K562 (cell line): ENCODE measurements at regions not wholly inside any gene's neighbourhood (a gene's known extent, or its start where the extent isn't known, plus 50 kb on each side); places are given as distances from the start of the nearest gene placed in this dataset.

ENCODE experiments used
- ATAC-seq: fragments of 200-7000 bp; cut with Tn5 transposase; 3 replicates; pipeline ENCODE4 v1.9.1; 2020; ENCODE audit warnings: moderate library complexity
- BruUV-seq: library from RNA; stranded (reverse); fragments of 400-500 nt; replicated peaks from 2 replicates; lab custom pipeline; 2021; lab: Mats Ljungman, UMichigan
- CTCF ChIA-PET: fragments of 300-600 bp; formaldehyde crosslinking; extraction: SDS; loops from one replicate; lab custom pipeline; 2021; ENCODE audit warnings: low intra/inter-chr PET ratio; lab: Yijun Ruan, JAX
- POLR2A ChIA-PET: fragments of 300-600, 350-650 bp; sonication (Branson Sonifier 250); formaldehyde crosslinking; extraction: SDS; loops from one replicate; lab custom pipeline; 2021; ENCODE audit warnings: antibody characterized with exemption, inconsistent platforms; lab: Yijun Ruan, JAX
- DNase-seq, 4 experiments: peaks; one replicate each; pipeline versions ENCODE4 v3.0.0 to v3.0.0-alpha.2; 2011 to 2018; ENCODE audit warnings: low spot score in 3 of 4, mixed read lengths in 3 of 4; ENCODE audit errors: extremely low read depth in 1 of 4
- FAIRE-seq: peaks from 2 replicates; lab custom pipeline; 2011; peaks lifted over from hg19 to GRCh38; lab: Jason Lieb, UNC
- H2AFZ ChIP-seq: 2 replicates; pipeline ENCODE4 v1.6.0; 2011; ENCODE audit warnings: low read depth, low read length, control low read depth, inconsistent platforms
- H3K27ac ChIP-seq: fragments of 200-600 bp; 3 replicates; pipeline ENCODE4 v1.8.0; 2011; ENCODE audit warnings: low read depth, mild to moderate bottlenecking, control low read depth, inconsistent platforms, low read length, moderate library complexity, mixed read lengths; ENCODE audit errors: extremely low read depth
- H3K27me3 ChIP-seq, 2 experiments: fragments of 300-600 bp in 1 of 2; 2 replicates in 1 of 2; 3 replicates in 1 of 2; pipeline versions ENCODE4 v1.6.0 to v1.8.0; 2011; ENCODE audit warnings: inconsistent platforms in 2 of 2, low read length in 2 of 2, mild to moderate bottlenecking in 1 of 2, mixed read lengths in 1 of 2, moderate library complexity in 1 of 2; ENCODE audit not compliant: control insufficient read depth in 2 of 2, insufficient read depth in 2 of 2
- H3K36me3 ChIP-seq: fragments of 300-600 bp; 3 replicates; pipeline ENCODE4 v1.8.0; 2011; ENCODE audit warnings: mild to moderate bottlenecking, low read length, inconsistent platforms; ENCODE audit not compliant: control insufficient read depth, insufficient read depth
- H3K4me1 ChIP-seq, 2 experiments: fragments of 200-600 bp in 1 of 2; replicated peaks in 1 of 2; 2 replicates in 1 of 2; 3 replicates in 1 of 2; pipeline versions ENCODE4 v1.5.1 to v1.8.0; 2011; ENCODE audit warnings: inconsistent platforms in 2 of 2, low read length in 2 of 2, mild to moderate bottlenecking in 1 of 2, mixed read lengths in 1 of 2, moderate library complexity in 1 of 2; ENCODE audit not compliant: control insufficient read depth in 2 of 2, insufficient read depth in 2 of 2
- H3K4me2 ChIP-seq: 2 replicates; pipeline ENCODE4 v1.6.1; 2011; ENCODE audit warnings: low read length, control low read depth, inconsistent platforms, mixed read lengths; ENCODE audit not compliant: insufficient read depth
- H3K4me3 ChIP-seq: fragments of 200-600 bp; sonication (generic), shearing (Covaris generic); 2 replicates; pipeline ENCODE4 v1.5.1; 2016; ENCODE audit warnings: control low read depth, inconsistent platforms
- H3K79me2 ChIP-seq: fragments of 200-600 bp; 3 replicates; pipeline ENCODE4 v1.8.0; 2011; ENCODE audit warnings: low read length, inconsistent platforms; ENCODE audit not compliant: control insufficient read depth, insufficient read depth
- H3K9ac ChIP-seq, 2 experiments: 2 replicates each; pipeline versions ENCODE4 v1.6.0 to v1.6.1; 2011; ENCODE audit warnings: low read depth in 2 of 2, low read length in 2 of 2, control low read depth in 1 of 2, inconsistent platforms in 1 of 2, mild to moderate bottlenecking in 1 of 2, mixed read lengths in 1 of 2; ENCODE audit not compliant: insufficient read depth in 1 of 2
- H3K9me1 ChIP-seq: one replicate; pipeline ENCODE4 v1.6.0; 2011; ENCODE audit warnings: inconsistent platforms, mild to moderate bottlenecking, low read length, moderate library complexity; ENCODE audit not compliant: control insufficient read depth, insufficient read depth
- H3K9me3 ChIP-seq: replicated peaks from 2 replicates; pipeline ENCODE4 v1.5.1; 2011; ENCODE audit warnings: low read depth, low read length, inconsistent platforms; ENCODE audit not compliant: control insufficient read depth, insufficient read depth
- H4K20me1 ChIP-seq: replicated peaks from 2 replicates; pipeline ENCODE4 v1.6.1; 2011; ENCODE audit warnings: low read length, inconsistent platforms, mixed read lengths; ENCODE audit not compliant: control insufficient read depth, insufficient read depth
- ARID3A ChIP-seq: IDR thresholded peaks from 2 replicates; pipeline ENCODE4 v1.6.1; 2012; ENCODE audit warnings: low read depth, low read length, improper control_type of control experiment, borderline replicate concordance
- ETS2 ChIP-seq: IDR thresholded peaks from 2 replicates; pipeline ENCODE4 v1.6.1; 2016; ENCODE audit warnings: borderline replicate concordance, missing genetic modification characterization, mild to moderate bottlenecking, moderate library complexity, missing compliant biosample characterization; ENCODE audit not compliant: poor library complexity, severe bottlenecking
- UBTF ChIP-seq, 2 experiments: IDR thresholded peaks; 2 replicates each; pipeline ENCODE4 v1.6.1; 2012; ENCODE audit warnings: improper control_type of control experiment in 2 of 2, low read depth in 2 of 2, low read length in 2 of 2, borderline replicate concordance in 1 of 2
- ZC3H11A ChIP-seq: IDR thresholded peaks from 2 replicates; pipeline ENCODE4 v1.6.1; 2012; ENCODE audit warnings: low read depth, low read length, improper control_type of control experiment
- ZNF41 ChIP-seq: fragments of 250-450 bp; sonication (Bioruptor Pico); conservative IDR thresholded peaks from 2 replicates; pipeline ENCODE4 v1.4.0; 2020; ENCODE audit warnings: mild to moderate bottlenecking
- WGBS: fragments of 100-300 bp; shearing (Covaris generic); methylation state at CpG from one replicate; pipeline ENCODE4 v1.1.6; 2016; ENCODE audit warnings: low coverage, mixed read lengths; ENCODE audit not compliant: insufficient coverage; ENCODE audit errors: missing lambda C conversion rate; 5-methylcytosine and 5-hydroxymethylcytosine counted together
- in situ Hi-C: fragments of 300-500 bp; cut with MboI; formaldehyde crosslinking; loops from 4 replicates; pipeline ENCODE4 v1.15.0; 2018; ENCODE audit warnings: inconsistent platforms, mixed read lengths
- intact Hi-C: fragments of 100-400 bp; cut with micrococcal nuclease; formaldehyde crosslinking; loops from 2 replicates; pipeline ENCODE4 v1.14.2; 2022

GRCh38 chr14:22097586-22098292 is 424.1 kb upstream of the OR4E1 start:
- no peak overlapping the region for H2AFZ ChIP-seq
- POLR2A ChIA-PET: no interaction called here
- intact Hi-C loops: no loop called here

More at GRCh38 chr14:22097586-22098292, 424.1 kb upstream of the OR4E1 start:
- BruUV-seq: no TSS peak
- Histone ChIP-seq H3K4me1 (no peaks in the 10 kb centered on the region), H3K27ac (no peak overlapping the region), H3K4me3 (no peak overlapping the region), H3K36me3 (no peaks in the 10 kb centered on the region), H3K27me3 (no peaks in the 10 kb centered on the region), H4K20me1 (no peaks in the 10 kb centered on the region), H3K9me3 (no peaks in the 10 kb centered on the region), H3K4me2 (no peak overlapping the region), H3K79me2 (no peaks in the 10 kb centered on the region), H3K9ac (no peak overlapping the region), H3K9me1 (no peaks in the 10 kb centered on the region)
- in situ Hi-C loops: no loop called here
- 0% methylated on average over 3 of the region's 4 CpGs for whole genome bisulfite sequencing
- no peak for ATAC-seq
- CTCF ChIA-PET: no interaction called here
- DNase-seq: no peak
- no peak for FAIRE-seq
- TF ChIP-seq ETS2 (tag): no peak
- TF ChIP-seq ARID3A: no peak
- TF ChIP-seq ZC3H11A: no peak
- no peak for TF ChIP-seq UBTF (IDR thresholded peaks at IDR 0.05; ENCODE audit: borderline replicate concordance in 1 of 2, low read depth in 2 of 2, low read length in 2 of 2)
- no peak for TF ChIP-seq ZNF41
